Duodenal mucosa (tissue), 2 donors: ENCODE measurements at regions not wholly inside any gene's neighbourhood (a gene's known extent, or its start where the extent isn't known, plus 50 kb on each side); places are given as distances from the start of the nearest gene placed in this dataset.
"Not testable (repeated sequence)": the region's sequence is repeated elsewhere in the genome, so short reads cannot be mapped to it uniquely, and the experiment has no call there.

Source experiments
- H3K27ac ChIP-seq: one replicate; pipeline ENCODE4 v1.7.0; 2013; ENCODE audit warnings: low read depth, low read length
- H3K27me3 ChIP-seq, 2 donors: one replicate each; pipeline ENCODE4 v1.7.0; 2013; ENCODE audit warnings: low read length in 2 of 2, control low read depth in 1 of 2; ENCODE audit not compliant: insufficient read depth in 2 of 2, control insufficient read depth in 1 of 2
- H3K36me3 ChIP-seq, 2 donors: one replicate each; pipeline ENCODE4 v1.7.0; 2013; ENCODE audit warnings: low read length in 2 of 2, control low read depth in 1 of 2; ENCODE audit not compliant: insufficient read depth in 2 of 2, control insufficient read depth in 1 of 2
- H3K4me1 ChIP-seq, 2 donors: one replicate each; pipeline ENCODE4 v1.7.0; 2013; ENCODE audit warnings: low read length in 2 of 2, control low read depth in 1 of 2; ENCODE audit not compliant: insufficient read depth in 2 of 2, control insufficient read depth in 1 of 2
- H3K4me3 ChIP-seq, 2 donors: one replicate each; pipeline ENCODE4 v1.7.0; 2013; ENCODE audit warnings: low read length in 2 of 2, low read depth in 1 of 2
- H3K9ac ChIP-seq, 2 donors: one replicate each; pipeline ENCODE4 v1.7.0; 2013; ENCODE audit warnings: low read length in 2 of 2, low read depth in 1 of 2
- H3K9me3 ChIP-seq, 2 donors: one replicate each; pipeline ENCODE4 v1.7.0; 2013; ENCODE audit warnings: low read length in 2 of 2, control low read depth in 1 of 2; ENCODE audit not compliant: control insufficient read depth in 1 of 2

DNA sequence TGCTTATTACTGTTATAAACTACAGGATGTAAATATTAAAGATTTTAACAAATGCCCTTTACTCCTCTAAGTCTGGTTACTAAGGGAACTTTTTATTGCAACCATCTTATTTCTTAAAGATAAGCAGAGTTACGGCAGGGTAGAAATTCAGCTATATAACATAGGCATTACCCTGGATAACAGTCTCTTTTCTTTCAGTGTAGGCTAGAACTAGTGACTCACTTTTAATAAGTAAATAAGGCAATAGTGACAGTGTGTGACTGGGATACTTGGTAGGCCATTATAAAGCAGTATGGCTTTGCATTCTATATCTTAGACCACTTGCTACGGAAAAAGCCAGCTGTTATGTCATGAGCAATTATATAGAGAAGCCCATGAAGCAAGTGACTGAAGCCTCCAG lies 1041.0 kb upstream of the NRXN1 start:
- Histone ChIP-seq H3K9me3 (no peaks in the 10 kb centered on the region), H3K27ac (no peak overlapping the region), H3K4me3 (no peak overlapping the region), H3K27me3 (no peaks in the 10 kb centered on the region), H3K9ac (no peak overlapping the region), H3K4me1 (no peaks in the 10 kb centered on the region), H3K36me3 (no peaks in the 10 kb centered on the region)

DNA sequence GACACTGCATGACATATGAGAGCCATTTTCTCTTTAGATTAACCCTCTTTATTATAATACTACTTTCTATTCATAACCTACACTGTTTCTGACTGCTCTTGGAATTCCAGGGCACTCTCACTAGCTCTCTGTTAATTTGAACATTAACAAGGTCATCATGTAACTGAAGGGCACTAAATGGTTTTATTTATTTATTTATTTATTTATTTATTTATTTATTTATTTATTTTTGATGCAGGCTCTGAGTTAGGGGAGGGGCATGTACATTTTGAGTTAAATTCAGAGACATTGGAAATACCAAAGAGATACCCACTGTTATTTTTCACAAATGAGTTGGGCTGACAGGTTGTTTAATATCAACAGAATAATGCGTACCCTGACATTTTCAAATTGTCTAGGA lies 1038.7 kb upstream of the NRXN1 start:
- Histone ChIP-seq H3K27ac (no peak overlapping the region), H3K9me3 (no peaks in the 10 kb centered on the region), H3K36me3 (no peaks in the 10 kb centered on the region), H3K4me3 (no peak overlapping the region), H3K9ac (no peak overlapping the region), H3K4me1 (no peaks in the 10 kb centered on the region), H3K27me3 (no peaks in the 10 kb centered on the region)

DNA sequence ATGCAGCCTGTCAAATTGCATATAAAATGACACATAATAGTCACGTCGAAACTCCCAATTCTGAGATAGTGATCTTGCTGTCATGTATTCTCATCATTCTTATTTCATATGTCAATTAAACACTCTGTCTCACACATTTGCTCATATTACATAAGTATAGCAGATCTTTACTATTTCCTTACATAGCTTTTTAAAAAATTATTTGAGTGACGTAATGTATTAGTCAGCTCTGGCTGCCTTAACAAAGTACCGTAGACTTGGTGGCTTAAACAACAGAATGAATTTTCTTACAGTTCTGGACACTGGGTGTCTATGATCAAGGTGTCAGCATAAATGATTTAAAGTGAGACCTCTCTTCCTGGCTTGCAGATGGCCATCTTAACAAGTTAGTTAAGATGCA lies 1032.3 kb upstream of the NRXN1 start:
- no peaks in the 10 kb centered on the region for H3K4me1 ChIP-seq
- no peaks in the 10 kb centered on the region for H3K9me3 ChIP-seq
- H3K36me3 ChIP-seq, result no peaks in the 10 kb centered on the region
- H3K4me3 ChIP-seq, result no peak overlapping the region
- no peak overlapping the region for H3K27ac ChIP-seq
- no peaks in the 10 kb centered on the region for H3K27me3 ChIP-seq
- H3K9ac ChIP-seq, result no peak overlapping the region

DNA sequence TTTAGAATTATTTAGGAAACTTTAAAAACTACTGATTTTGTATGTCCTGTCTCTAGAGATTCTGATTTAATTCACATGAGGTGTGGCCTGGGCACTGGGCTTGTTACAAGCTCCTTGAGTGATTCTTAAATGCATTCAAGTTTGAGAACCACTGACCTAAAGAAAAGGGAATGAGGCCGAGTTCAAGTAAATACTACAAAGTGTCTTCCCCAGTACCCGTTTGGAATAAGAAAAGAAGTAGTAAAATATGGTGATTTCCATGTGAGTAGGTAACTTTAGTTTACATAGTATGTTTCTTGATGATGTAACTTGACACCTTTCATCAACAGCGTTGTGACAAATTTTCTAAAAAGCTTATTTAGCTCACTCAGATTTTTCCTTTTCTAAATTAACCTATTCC lies 1022.9 kb upstream of the NRXN1 start:
- Histone ChIP-seq H3K27ac (no peak overlapping the region), H3K9me3 (peaks cover 7 to 23% of the 10 kb centered on the region in 2 donors), H3K9ac (no peak overlapping the region), H3K4me3 (no peak overlapping the region), H3K36me3 (no peaks in the 10 kb centered on the region), H3K27me3 (no peaks in the 10 kb centered on the region), H3K4me1 (no peaks in the 10 kb centered on the region)

DNA sequence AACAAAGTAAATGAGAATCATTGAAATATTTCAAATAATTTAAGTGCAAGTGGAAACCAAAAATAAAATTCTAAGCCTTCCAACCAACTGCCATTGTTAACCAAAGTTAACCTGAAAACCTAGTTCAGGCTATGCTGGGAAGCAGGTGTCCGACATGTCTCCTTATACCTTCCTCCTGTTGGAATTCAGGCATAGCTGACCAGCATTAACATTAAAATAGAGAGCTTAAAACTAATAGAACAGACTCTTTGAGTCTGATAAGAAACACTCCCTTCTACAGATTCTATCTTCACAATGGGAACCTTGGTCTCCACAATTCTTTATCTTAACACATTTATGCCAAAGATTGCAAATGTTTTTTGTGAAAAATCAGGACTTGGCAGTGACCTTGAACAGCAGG lies 1004.9 kb upstream of the NRXN1 start:
- Histone ChIP-seq H3K4me3 (no peak overlapping the region), H3K27ac (no peak overlapping the region), H3K9ac (no peak overlapping the region), H3K36me3 (no peaks in the 10 kb centered on the region), H3K27me3 (no peaks in the 10 kb centered on the region), H3K9me3 (peaks cover 0 to 8% of the 10 kb centered on the region in 2 donors), H3K4me1 (no peaks in the 10 kb centered on the region)

DNA sequence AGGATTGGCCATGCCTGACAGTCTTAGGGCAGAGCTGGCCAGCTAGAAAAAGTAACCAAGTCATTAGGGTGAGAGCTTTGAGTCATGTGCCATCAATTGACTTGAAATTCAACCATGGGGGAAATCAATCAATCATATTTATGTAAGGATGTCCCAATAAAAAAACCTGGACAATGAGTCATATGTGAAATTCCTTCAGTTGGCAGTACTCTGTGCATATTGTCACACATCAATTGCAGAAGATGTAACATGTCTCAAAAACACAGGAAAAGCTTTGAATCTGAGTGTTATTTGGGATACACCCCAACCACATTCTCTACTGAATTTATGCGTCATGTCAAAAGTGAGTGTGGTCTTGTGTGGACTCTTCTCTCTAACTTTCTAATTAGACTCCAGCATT lies 1004.1 kb upstream of the NRXN1 start:
- H3K9me3 ChIP-seq, result peaks cover 0 to 12% of the 10 kb centered on the region in 2 donors
- no peaks in the 10 kb centered on the region for H3K4me1 ChIP-seq
- H3K4me3 ChIP-seq, result no peak overlapping the region
- no peak overlapping the region for H3K27ac ChIP-seq
- H3K36me3 ChIP-seq, result no peaks in the 10 kb centered on the region
- no peak overlapping the region for H3K9ac ChIP-seq
- no peaks in the 10 kb centered on the region for H3K27me3 ChIP-seq

DNA sequence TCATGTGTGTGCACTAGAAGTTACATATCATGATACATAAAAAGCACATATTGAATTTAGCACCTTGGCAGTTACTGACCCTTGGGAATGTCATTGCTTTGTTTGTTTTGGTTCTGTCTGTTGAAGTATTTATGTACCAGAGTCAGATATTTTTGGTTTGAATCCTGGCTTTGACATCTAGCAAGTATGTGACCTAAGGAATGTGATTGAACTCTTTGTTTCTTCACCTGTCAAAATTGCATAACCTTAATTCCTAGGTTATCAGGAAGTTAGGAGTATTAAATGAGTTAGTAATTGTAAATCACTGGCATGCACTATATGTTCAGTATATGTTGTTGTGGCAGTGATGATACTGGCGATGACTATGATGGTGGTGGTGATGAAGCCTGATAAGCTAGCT lies 1003.5 kb upstream of the NRXN1 start:
- Histone ChIP-seq H3K36me3 (no peaks in the 10 kb centered on the region), H3K27me3 (no peaks in the 10 kb centered on the region), H3K9ac (no peak overlapping the region), H3K4me3 (no peak overlapping the region), H3K4me1 (no peaks in the 10 kb centered on the region), H3K27ac (no peak overlapping the region), H3K9me3 (peaks cover 0 to 12% of the 10 kb centered on the region in 2 donors)

DNA sequence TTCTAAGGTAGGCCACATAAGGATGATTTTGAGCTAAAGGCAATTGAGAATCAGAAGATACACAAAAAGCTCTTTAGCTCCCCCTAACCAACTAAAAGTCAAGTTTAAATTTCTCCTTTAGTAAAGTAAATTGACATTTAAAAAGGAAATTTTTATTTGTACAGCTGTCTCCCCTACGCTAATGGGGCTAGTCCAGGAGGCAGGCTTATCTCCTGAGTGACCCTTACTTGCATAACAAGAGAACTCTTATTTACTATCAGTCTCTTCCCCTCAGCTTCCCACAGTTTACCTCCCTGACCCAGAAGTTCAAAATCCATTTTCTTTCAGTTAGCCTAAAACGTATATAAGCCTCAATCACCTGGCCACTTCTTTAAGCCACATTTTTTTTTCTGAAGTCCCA lies 1002.8 kb upstream of the NRXN1 start:
- H3K27ac ChIP-seq, result no peak overlapping the region
- peaks cover 0 to 12% of the 10 kb centered on the region in 2 donors for H3K9me3 ChIP-seq
- H3K9ac ChIP-seq, result no peak overlapping the region
- H3K4me3 ChIP-seq, result no peak overlapping the region
- H3K36me3 ChIP-seq, result no peaks in the 10 kb centered on the region
- H3K4me1 ChIP-seq, result no peaks in the 10 kb centered on the region
- no peaks in the 10 kb centered on the region for H3K27me3 ChIP-seq

DNA sequence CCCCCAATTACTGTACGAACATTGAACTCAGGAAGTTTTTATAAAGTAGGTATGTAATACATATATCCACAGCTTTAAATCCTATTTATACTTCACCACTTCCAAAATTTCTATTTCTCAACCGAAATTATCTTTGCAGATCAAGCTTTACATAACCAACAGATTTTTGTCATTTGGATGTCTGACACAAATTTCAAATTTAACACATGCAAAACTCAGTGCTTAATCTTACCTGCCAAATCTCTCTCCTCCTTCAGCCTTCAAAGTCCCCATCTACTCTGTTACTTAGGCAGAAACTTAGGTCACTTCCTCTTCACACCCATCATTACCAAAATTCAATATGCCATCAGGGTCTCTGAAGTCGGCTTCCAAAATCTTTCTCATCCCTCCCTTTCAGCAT lies 990.1 kb upstream of the NRXN1 start:
- H3K9ac ChIP-seq, result no peak overlapping the region
- no peaks in the 10 kb centered on the region for H3K36me3 ChIP-seq
- no peaks in the 10 kb centered on the region for H3K4me1 ChIP-seq
- no peak overlapping the region for H3K4me3 ChIP-seq
- peaks cover 6 to 8% of the 10 kb centered on the region in 2 donors for H3K9me3 ChIP-seq
- no peak overlapping the region for H3K27ac ChIP-seq
- no peaks in the 10 kb centered on the region for H3K27me3 ChIP-seq

DNA sequence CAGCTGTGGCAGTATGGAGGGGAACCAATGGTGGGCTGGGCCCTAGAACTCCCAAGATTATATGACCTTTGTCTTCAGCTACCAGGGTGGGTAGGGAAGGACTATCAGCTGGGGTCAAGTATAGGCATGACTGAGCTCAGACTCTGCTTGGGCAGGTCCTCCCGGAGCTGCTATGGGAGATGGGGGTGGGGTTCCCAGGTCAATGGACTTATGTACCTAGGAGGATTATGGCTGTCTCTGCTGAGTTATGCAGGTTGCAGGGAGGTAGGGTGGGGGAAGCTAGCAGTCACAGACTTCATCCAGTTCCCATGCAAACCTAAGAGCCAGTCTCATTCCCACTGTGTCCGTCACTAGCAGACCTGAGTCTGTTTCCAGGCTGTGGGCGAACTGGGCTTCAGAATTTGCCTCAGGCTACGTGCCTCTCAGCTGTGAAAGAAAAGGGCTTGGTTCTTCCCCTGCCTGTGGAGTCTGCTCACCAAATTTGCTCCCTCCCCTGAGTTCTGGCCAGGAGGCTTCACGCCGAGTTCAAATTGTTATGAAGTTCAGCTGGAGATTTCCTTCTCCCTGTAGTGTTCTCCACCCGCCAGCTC lies 985.8 kb upstream of the NRXN1 start:
- H3K9me3 ChIP-seq, result peaks cover 6 to 13% of the 10 kb centered on the region in 2 donors
- no peak overlapping the region for H3K4me3 ChIP-seq
- H3K27ac ChIP-seq, result no peak overlapping the region
- no peak overlapping the region for H3K9ac ChIP-seq
- H3K27me3 ChIP-seq, result no peaks in the 10 kb centered on the region
- no peaks in the 10 kb centered on the region for H3K4me1 ChIP-seq
- H3K36me3 ChIP-seq, result no peaks in the 10 kb centered on the region

DNA sequence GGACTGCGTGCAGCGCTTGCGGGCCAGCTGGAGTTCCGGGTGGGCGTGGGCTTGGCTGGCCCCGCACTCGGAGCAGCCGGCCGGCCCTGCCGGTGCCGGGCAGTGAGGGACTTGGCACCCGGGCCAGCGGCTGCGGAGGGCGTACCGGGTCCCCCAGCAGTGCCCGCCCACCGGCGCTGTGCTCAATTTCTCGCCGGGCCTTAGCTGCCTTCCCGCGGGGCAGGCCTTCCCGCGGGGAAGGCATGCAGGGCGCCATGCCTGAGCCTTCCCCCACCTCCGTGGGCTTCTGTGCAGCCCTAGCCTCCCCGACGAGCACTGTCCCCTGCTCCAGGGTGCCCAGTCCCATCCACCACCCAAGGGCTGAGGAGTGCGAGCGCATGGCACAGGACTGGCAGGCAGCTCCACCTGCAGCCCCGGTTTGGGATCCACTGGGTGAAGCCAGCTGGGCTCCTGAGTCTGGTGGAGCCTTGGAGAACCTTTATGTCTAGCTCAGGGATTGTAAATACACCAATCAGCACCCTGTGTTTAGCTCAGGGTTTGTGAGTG lies 975.0 kb upstream of the NRXN1 start:
- H3K36me3 ChIP-seq, H3K4me1 ChIP-seq, H3K9ac ChIP-seq, H3K27ac ChIP-seq, H3K27me3 ChIP-seq, H3K4me3 ChIP-seq: not testable (repeated sequence)
- peaks cover 4 to 11% of the 10 kb centered on the region in 2 donors for H3K9me3 ChIP-seq
